Bone marrow (tissue), 2 donors: ENCODE measurements at regions not wholly inside any gene's neighbourhood (a gene's known extent, or its start where the extent isn't known, plus 50 kb on each side); places are given as distances from the start of the nearest gene placed in this dataset.
A peak's percentile ranks its signal among the peaks of the same experiment; 100 is the strongest.
"Not testable (repeated sequence)": the region's sequence is repeated elsewhere in the genome, so short reads cannot be mapped to it uniquely, and the experiment has no call there.

Source experiments
- DNase-seq, 2 donors: peaks; one replicate each; lab custom pipeline; 2025; lab: John Stamatoyannopoulos, UW

- no peak for DNase-seq
Measured at GRCh38 chr3:170814822-170815221, 55.2 kb downstream of the RPL22L1 start.

- no peak for DNase-seq
Measured at GRCh38 chr3:170813266-170813665, 56.7 kb downstream of the RPL22L1 start.

GRCh38 chr3:170811928-170812591, 57.9 kb downstream of the RPL22L1 start:
- peak in 1 of 2 donors; percentile 55 for DNase-seq

GRCh38 chr3:170811515-170811914, 58.5 kb downstream of the RPL22L1 start:
- peak in 1 of 2 donors; percentile 5 for DNase-seq

- no peak for DNase-seq
Measured at GRCh38 chr3:170809975-170810357, 60.0 kb downstream of the RPL22L1 start.

- no peak for DNase-seq
Measured at GRCh38 chr3:170809007-170809974, 60.7 kb downstream of the RPL22L1 start.

- no peak for DNase-seq
Measured at GRCh38 chr3:170808041-170808440, 62.0 kb downstream of the RPL22L1 start.

- no peak for DNase-seq
Measured at GRCh38 chr3:170806676-170807075, 63.3 kb downstream of the RPL22L1 start.

GRCh38 chr3:170806141-170806540, 63.9 kb downstream of the RPL22L1 start:
- DNase-seq = no peak

GRCh38 chr3:170805296-170805695, 64.7 kb downstream of the RPL22L1 start:
- DNase-seq = not testable (repeated sequence)

- not testable (repeated sequence) for DNase-seq
Measured at GRCh38 chr3:170804634-170805033, 65.4 kb downstream of the RPL22L1 start.

GRCh38 chr3:170804078-170804477, 65.9 kb downstream of the RPL22L1 start:
- no peak for DNase-seq

- no peak for DNase-seq
Measured at GRCh38 chr3:170802164-170803151, 67.5 kb downstream of the RPL22L1 start.

GRCh38 chr3:170801597-170801996, 68.4 kb downstream of the RPL22L1 start:
- no peak for DNase-seq

- not testable (repeated sequence) for DNase-seq
Measured at GRCh38 chr3:170800275-170800674, 69.7 kb downstream of the RPL22L1 start.

- no peak for DNase-seq
Measured at GRCh38 chr3:170799009-170799408, 71.0 kb downstream of the RPL22L1 start.

GRCh38 chr3:170797685-170798084, 72.3 kb downstream of the RPL22L1 start:
- DNase-seq = no peak

GRCh38 chr3:170792471-170792870, 77.5 kb downstream of the RPL22L1 start:
- DNase-seq = no peak

- DNase-seq = no peak
Measured at GRCh38 chr3:170790647-170791046, 79.3 kb downstream of the RPL22L1 start.

GRCh38 chr3:170787464-170787863, 82.5 kb downstream of the RPL22L1 start:
- no peak for DNase-seq

- no peak for DNase-seq
Measured at GRCh38 chr3:170785454-170785853, 84.5 kb downstream of the RPL22L1 start.

GRCh38 chr3:170784406-170784805, 85.6 kb downstream of the RPL22L1 start:
- DNase-seq = no peak
